Trophoblast cell (in vitro differentiated cells and primary cell): ENCODE measurements at regions not wholly inside any gene's neighbourhood (a gene's known extent, or its start where the extent isn't known, plus 50 kb on each side); places are given as distances from the start of the nearest gene placed in this dataset.

Experiments used
- DNase-seq, 2 donors: peaks; one replicate each; pipeline ENCODE4 v3.0.0-alpha.2; 2016
- H2AFZ ChIP-seq: 2 replicates; pipeline ENCODE4 v1.6.1; 2013; ENCODE audit warnings: low read length, moderate library complexity, mild to moderate bottlenecking; ENCODE audit not compliant: insufficient read depth, poor library complexity
- H2AK5ac ChIP-seq: 2 replicates; pipeline ENCODE4 v1.6.1; 2013; ENCODE audit warnings: mild to moderate bottlenecking, low read length
- H2BK120ac ChIP-seq: 2 replicates; pipeline ENCODE4 v1.6.1; 2013; ENCODE audit warnings: low read length, mild to moderate bottlenecking, moderate library complexity; ENCODE audit not compliant: insufficient read depth, poor library complexity
- H2BK12ac ChIP-seq: 2 replicates; pipeline ENCODE4 v1.6.1; 2013; ENCODE audit warnings: mild to moderate bottlenecking, low read length, moderate library complexity
- H2BK5ac ChIP-seq: 2 replicates; pipeline ENCODE4 v1.6.1; 2013; ENCODE audit warnings: low read length, low read depth, moderate library complexity, mild to moderate bottlenecking; ENCODE audit not compliant: poor library complexity
- H3K14ac ChIP-seq: 2 replicates; pipeline ENCODE4 v1.6.1; 2013; ENCODE audit warnings: mild to moderate bottlenecking, low read length
- H3K18ac ChIP-seq: 2 replicates; pipeline ENCODE4 v1.6.1; 2013; ENCODE audit warnings: mild to moderate bottlenecking, low read length
- H3K23ac ChIP-seq: 2 replicates; pipeline ENCODE4 v1.6.1; 2013; ENCODE audit warnings: low read length
- H3K27ac ChIP-seq: 2 replicates; pipeline ENCODE4 v1.5.1; 2013; ENCODE audit warnings: low read depth, mild to moderate bottlenecking, inconsistent platforms, low read length, moderate library complexity
- H3K27me3 ChIP-seq: 2 replicates; pipeline ENCODE4 v1.6.1; 2013; ENCODE audit warnings: inconsistent platforms, mild to moderate bottlenecking, low read length, moderate library complexity; ENCODE audit not compliant: insufficient read depth
- H3K36me3 ChIP-seq, 2 experiments: 1 replicate in 1 of 2; 2 replicates in 1 of 2; pipeline ENCODE4 v1.6.1; 2013; ENCODE audit warnings: low read length in 2 of 2, mild to moderate bottlenecking in 2 of 2, moderate library complexity in 1 of 2; ENCODE audit not compliant: insufficient read depth in 2 of 2, control insufficient read depth in 1 of 2
- H3K4ac ChIP-seq: 2 replicates; pipeline ENCODE4 v1.6.1; 2013; ENCODE audit warnings: low read depth, mild to moderate bottlenecking, low read length, moderate library complexity
- H3K4me1 ChIP-seq, 2 experiments: 1 replicate in 1 of 2; 2 replicates in 1 of 2; pipeline ENCODE4 v1.6.1; 2013; ENCODE audit warnings: low read length in 2 of 2, mild to moderate bottlenecking in 2 of 2, moderate library complexity in 1 of 2; ENCODE audit not compliant: insufficient read depth in 2 of 2, control insufficient read depth in 1 of 2
- H3K4me2 ChIP-seq: 2 replicates; pipeline ENCODE4 v1.6.1; 2013; ENCODE audit warnings: inconsistent platforms, mild to moderate bottlenecking, low read length, moderate library complexity
- H3K4me3 ChIP-seq: 2 replicates; pipeline ENCODE4 v1.5.1; 2013; ENCODE audit warnings: mild to moderate bottlenecking, low read depth, low read length, inconsistent platforms
- H3K79me1 ChIP-seq: one replicate; pipeline ENCODE4 v1.6.1; 2013; ENCODE audit warnings: low read length
- H3K79me2 ChIP-seq: 2 replicates; pipeline ENCODE4 v1.6.1; 2013; ENCODE audit warnings: low read length, mild to moderate bottlenecking; ENCODE audit not compliant: control insufficient read depth, insufficient read depth, poor library complexity
- H3K9ac ChIP-seq: 2 replicates; pipeline ENCODE4 v1.6.1; 2013; ENCODE audit warnings: mild to moderate bottlenecking, low read length
- H3K9me3 ChIP-seq: 2 replicates; pipeline ENCODE4 v1.6.1; 2013; ENCODE audit warnings: low read depth, mild to moderate bottlenecking, control low read depth, inconsistent platforms, low read length; ENCODE audit not compliant: insufficient read depth
- H4K12ac ChIP-seq: 2 replicates; pipeline ENCODE4 v1.6.1; 2013; ENCODE audit warnings: low read depth, mild to moderate bottlenecking, low read length, moderate library complexity
- H4K8ac ChIP-seq: 2 replicates; pipeline ENCODE4 v1.6.1; 2013; ENCODE audit warnings: low read depth, mild to moderate bottlenecking, low read length, moderate library complexity
- H4K91ac ChIP-seq: one replicate; pipeline ENCODE4 v1.6.1; 2013; ENCODE audit warnings: low read depth, mild to moderate bottlenecking, low read length, moderate library complexity
- WGBS: extraction: QIAGEN DNeasy Blood & Tissue Kit; methylation state at CpG from one replicate; pipeline ENCODE4 v1.1.7; 2013; ENCODE audit warnings: missing lambda C conversion rate; ENCODE audit not compliant: insufficient read length, insufficient coverage; ENCODE audit errors: extremely low coverage; 5-methylcytosine and 5-hydroxymethylcytosine counted together

- Histone ChIP-seq H3K23ac (no peak overlapping the region), H2BK12ac (no peak overlapping the region), H4K8ac (no peak overlapping the region), H3K14ac (no peak overlapping the region), H3K79me2 (no peaks in the 10 kb centered on the region), H3K27me3 (no peaks in the 10 kb centered on the region), H2AK5ac (no peak overlapping the region), H3K36me3 (no peaks in the 10 kb centered on the region), H4K91ac (no peak overlapping the region), H2BK120ac (no peak overlapping the region), H4K12ac (no peak overlapping the region), H3K9me3 (no peaks in the 10 kb centered on the region), H3K4me3 (no peak overlapping the region), H3K27ac (no peak overlapping the region), H3K18ac (no peak overlapping the region), H2BK5ac (no peak overlapping the region), H3K79me1 (no peaks in the 10 kb centered on the region), H3K4ac (no peak overlapping the region), H3K9ac (no peak overlapping the region), H3K4me1 (no peaks in the 10 kb centered on the region), H3K4me2 (no peak overlapping the region), H2AFZ (no peak overlapping the region)
- no peak for DNase-seq
- no CpG with 5 or more reads among the region's 1 CpG for WGBS
These were observed 417.3 kb upstream of the HTR2C start for GRCh38 chrX:114166601-114167000.

DNA sequence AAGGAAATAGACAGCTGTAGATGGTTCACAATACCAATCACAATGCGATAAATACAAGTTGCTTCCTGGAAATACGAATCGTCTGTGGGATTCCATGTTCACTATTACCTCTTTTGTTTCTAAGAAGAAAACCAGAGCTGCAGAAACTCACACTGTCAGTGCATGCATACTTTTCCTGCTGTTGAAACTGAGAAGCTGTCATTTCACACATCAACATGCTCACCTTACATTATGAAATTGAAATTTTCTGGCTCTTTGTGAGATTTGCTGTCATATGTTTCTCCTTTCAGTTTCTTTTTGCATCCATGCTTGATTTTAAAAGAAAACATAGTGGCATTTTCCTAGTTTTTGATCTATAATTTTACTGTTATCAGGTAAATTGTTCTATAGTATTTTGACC is 418.3 kb upstream of the HTR2C start:
- Histone ChIP-seq H3K18ac (no peak overlapping the region), H3K9me3 (no peaks in the 10 kb centered on the region), H3K79me2 (no peaks in the 10 kb centered on the region), H3K23ac (no peak overlapping the region), H3K9ac (no peak overlapping the region), H2BK12ac (no peak overlapping the region), H3K4ac (no peak overlapping the region), H3K4me1 (no peaks in the 10 kb centered on the region), H3K14ac (no peak overlapping the region), H3K4me2 (no peak overlapping the region), H4K8ac (no peak overlapping the region), H2AK5ac (no peak overlapping the region), H2BK120ac (no peak overlapping the region), H4K91ac (no peak overlapping the region), H4K12ac (no peak overlapping the region), H3K36me3 (no peaks in the 10 kb centered on the region), H2BK5ac (no peak overlapping the region), H3K4me3 (no peak overlapping the region), H3K27ac (no peak overlapping the region), H3K27me3 (no peaks in the 10 kb centered on the region), H3K79me1 (no peaks in the 10 kb centered on the region), H2AFZ (no peak overlapping the region)
- WGBS: no CpG with 5 or more reads among the region's 3 CpGs
- no peak for DNase-seq

GRCh38 chrX:114162068-114162735 is 421.7 kb upstream of the HTR2C start:
- Histone ChIP-seq H3K4me3 (no peak overlapping the region), H3K23ac (no peak overlapping the region), H3K14ac (no peak overlapping the region), H3K9ac (no peak overlapping the region), H3K4ac (no peak overlapping the region), H2BK12ac (no peak overlapping the region), H3K18ac (no peak overlapping the region), H2AK5ac (no peak overlapping the region), H2BK120ac (no peak overlapping the region), H3K27ac (no peak overlapping the region), H4K91ac (no peak overlapping the region), H4K12ac (no peak overlapping the region), H3K36me3 (no peaks in the 10 kb centered on the region), H4K8ac (no peak overlapping the region), H3K4me1 (no peaks in the 10 kb centered on the region), H2AFZ (no peak overlapping the region), H3K79me2 (no peaks in the 10 kb centered on the region), H3K27me3 (no peaks in the 10 kb centered on the region), H3K4me2 (no peak overlapping the region), H3K9me3 (no peaks in the 10 kb centered on the region), H2BK5ac (no peak overlapping the region), H3K79me1 (no peaks in the 10 kb centered on the region)
- no peak for DNase-seq
- WGBS: no CpG with 5 or more reads among the region's 9 CpGs

DNA sequence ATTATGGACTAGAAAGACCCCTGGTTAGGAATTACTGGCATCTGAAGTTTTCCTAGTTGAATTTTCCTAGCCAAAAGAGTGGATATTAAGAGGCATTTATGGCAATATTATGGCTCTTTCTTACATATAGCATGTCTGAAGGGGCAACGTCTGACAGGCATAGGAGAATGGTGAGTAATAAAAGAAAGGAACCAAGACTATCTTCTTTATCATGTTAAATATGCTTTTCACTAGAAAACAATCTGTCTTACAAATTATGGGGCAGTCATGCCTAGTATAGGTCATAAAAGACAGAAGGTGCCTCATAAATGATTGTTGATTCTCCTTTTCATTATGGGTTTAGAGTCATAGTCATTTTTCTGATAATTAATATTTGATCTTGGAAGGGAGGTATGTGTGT is 431.1 kb upstream of the HTR2C start:
- Histone ChIP-seq H3K9me3 (no peaks in the 10 kb centered on the region), H3K79me1 (no peaks in the 10 kb centered on the region), H2BK120ac (no peak overlapping the region), H3K27me3 (no peaks in the 10 kb centered on the region), H4K12ac (no peak overlapping the region), H3K4ac (no peak overlapping the region), H2AK5ac (no peak overlapping the region), H3K9ac (no peak overlapping the region), H4K8ac (no peak overlapping the region), H2AFZ (no peak overlapping the region), H3K4me3 (no peak overlapping the region), H3K79me2 (no peaks in the 10 kb centered on the region), H2BK12ac (no peak overlapping the region), H4K91ac (no peak overlapping the region), H3K4me2 (no peak overlapping the region), H3K36me3 (no peaks in the 10 kb centered on the region), H3K4me1 (no peaks in the 10 kb centered on the region), H3K18ac (no peak overlapping the region), H3K27ac (no peak overlapping the region), H3K14ac (no peak overlapping the region), H3K23ac (no peak overlapping the region), H2BK5ac (no peak overlapping the region)
- no peak for DNase-seq
- WGBS: no CpG with 5 or more reads among the region's 1 CpG
